Naive thymus-derived CD4-positive, alpha-beta T cell (primary cell): ENCODE measurements at regions not wholly inside any gene's neighbourhood (a gene's known extent, or its start where the extent isn't known, plus 50 kb on each side); places are given as distances from the start of the nearest gene placed in this dataset.
"Not testable (repeated sequence)": the region's sequence is repeated elsewhere in the genome, so short reads cannot be mapped to it uniquely, and the experiment has no call there.

Source experiments
- ATAC-seq: fragments of 150-1000 bp; cut with Tn5 transposase; 2 replicates; pipeline ENCODE4 v1.10.0; 2021; ENCODE audit warnings: mild to moderate bottlenecking, moderate library complexity
- CTCF ChIA-PET: fragments of 350-600 bp; sonication (Branson Sonifier 250); formaldehyde crosslinking; loops from one replicate; lab custom pipeline; 2021; ENCODE audit warnings: antibody characterized with exemption; lab: Charles Lee
- POLR2A ChIA-PET: fragments of 350-600 bp; sonication (Branson Sonifier 250); formaldehyde crosslinking; loops from one replicate; lab custom pipeline; 2021; ENCODE audit warnings: antibody characterized with exemption, inconsistent platforms; lab: Charles Lee
- DNase-seq, 9 donors: peaks; one replicate each; pipeline versions ENCODE4 v3.0.0 to v3.0.0-alpha.2; 2020 to 2022; ENCODE audit warnings: mixed read lengths in 1 of 9
- H3K27ac ChIP-seq: one replicate; pipeline ENCODE4 v1.7.0; 2013; ENCODE audit warnings: mild to moderate bottlenecking, low read depth, low read length, moderate library complexity
- H3K27me3 ChIP-seq, 2 donors: one replicate each; pipeline ENCODE4 v1.7.0; 2013; ENCODE audit warnings: low read length in 2 of 2, mild to moderate bottlenecking in 2 of 2, moderate library complexity in 2 of 2; ENCODE audit not compliant: control insufficient read depth in 2 of 2, insufficient read depth in 2 of 2
- H3K36me3 ChIP-seq, 3 experiments: 1 replicate in 2 of 3; 2 replicates in 1 of 3; pipeline ENCODE4 v1.7.0; 2013; ENCODE audit warnings: low read length in 3 of 3, mild to moderate bottlenecking in 3 of 3, moderate library complexity in 1 of 3; ENCODE audit not compliant: insufficient read depth in 3 of 3, control insufficient read depth in 2 of 3
- H3K4me1 ChIP-seq, 2 donors: one replicate each; pipeline ENCODE4 v1.7.0; 2013; ENCODE audit warnings: low read length in 2 of 2, mild to moderate bottlenecking in 2 of 2, moderate library complexity in 1 of 2; ENCODE audit not compliant: control insufficient read depth in 2 of 2, insufficient read depth in 2 of 2
- H3K4me3 ChIP-seq: 2 replicates; pipeline ENCODE4 v1.7.0; 2013; ENCODE audit warnings: mild to moderate bottlenecking, low read length
- H3K9me3 ChIP-seq, 3 experiments: 1 replicate in 2 of 3; 2 replicates in 1 of 3; pipeline ENCODE4 v1.7.0; 2013; ENCODE audit warnings: low read length in 3 of 3; ENCODE audit not compliant: control insufficient read depth in 2 of 3
- H3K27ac Mint-ChIP-seq, 9 donors: one replicate each; pipeline ENCODE4 v1.8.0; 2020 to 2022; ENCODE audit warnings: mixed read lengths in 9 of 9, mild to moderate bottlenecking in 8 of 9, moderate library complexity in 5 of 9, inconsistent platforms in 2 of 9
- H3K27me3 Mint-ChIP-seq, 5 donors: one replicate each; pipeline ENCODE4 v1.8.0; 2021 to 2022; ENCODE audit warnings: mixed read lengths in 5 of 5, mild to moderate bottlenecking in 1 of 5
- H3K36me3 Mint-ChIP-seq, 5 donors: one replicate each; pipeline ENCODE4 v1.8.0; 2020 to 2022; ENCODE audit warnings: mixed read lengths in 5 of 5, mild to moderate bottlenecking in 3 of 5, inconsistent platforms in 1 of 5
- H3K4me1 Mint-ChIP-seq, 7 donors: one replicate each; pipeline ENCODE4 v1.8.0; 2020 to 2022; ENCODE audit warnings: mixed read lengths in 7 of 7, mild to moderate bottlenecking in 3 of 7, inconsistent platforms in 1 of 7
- H3K4me3 Mint-ChIP-seq, 10 donors: one replicate each; pipeline ENCODE4 v1.8.0; 2020 to 2022; ENCODE audit warnings: mild to moderate bottlenecking in 10 of 10, mixed read lengths in 10 of 10, moderate library complexity in 6 of 10, inconsistent platforms in 2 of 10
- H3K9me3 Mint-ChIP-seq, 11 donors: one replicate each; pipeline ENCODE4 v1.8.0; 2020 to 2022; ENCODE audit warnings: mixed read lengths in 11 of 11, mild to moderate bottlenecking in 4 of 11, inconsistent platforms in 1 of 11, moderate library complexity in 1 of 11
- intact Hi-C, 2 donors: fragments of 100-400 bp; cut with micrococcal nuclease; formaldehyde crosslinking; loops; one replicate each; pipeline ENCODE4 v1.15.1; 2023

GRCh38 chr2:142294225-142294624, 163.4 kb upstream of the LRP1B start:
- ATAC-seq (no peak), DNase-seq (no peak)
- no peaks in the 10 kb centered on the region for H3K36me3 Mint-ChIP-seq
- intact Hi-C loops: no loop called here
- CTCF ChIA-PET: no interaction called here
- H3K27me3 Mint-ChIP-seq: no peaks in the 10 kb centered on the region
- peaks cover 0 to 15% (median 5%) of the 10 kb centered on the region in 11 donors for H3K9me3 Mint-ChIP-seq
- no peak overlapping the region for H3K27ac Mint-ChIP-seq
- Histone ChIP-seq H3K4me1 (no peaks in the 10 kb centered on the region), H3K36me3 (no peaks in the 10 kb centered on the region), H3K27me3 (no peaks in the 10 kb centered on the region), H3K4me3 (no peak overlapping the region), H3K9me3 (no peaks in the 10 kb centered on the region), H3K27ac (no peak overlapping the region)
- no peaks in the 10 kb centered on the region for H3K4me1 Mint-ChIP-seq
- POLR2A ChIA-PET: no interaction called here
- H3K4me3 Mint-ChIP-seq: no peak overlapping the region

GRCh38 chr2:142291969-142292368, 161.2 kb upstream of the LRP1B start:
- Histone ChIP-seq H3K4me3 (no peak overlapping the region), H3K27ac (no peak overlapping the region), H3K36me3 (no peaks in the 10 kb centered on the region), H3K9me3 (no peaks in the 10 kb centered on the region), H3K27me3 (no peaks in the 10 kb centered on the region), H3K4me1 (no peaks in the 10 kb centered on the region)
- intact Hi-C loops: no loop called here
- Mint-ChIP-seq H3K27me3 (no peaks in the 10 kb centered on the region), H3K4me1 (no peaks in the 10 kb centered on the region), H3K9me3 (peaks cover 0 to 15% (median 5%) of the 10 kb centered on the region in 11 donors), H3K36me3 (no peaks in the 10 kb centered on the region), H3K27ac (no peak overlapping the region), H3K4me3 (no peak overlapping the region)
- ATAC-seq (no peak), DNase-seq (no peak)
- CTCF ChIA-PET: no interaction called here
- POLR2A ChIA-PET: no interaction called here

- no peaks in the 10 kb centered on the region for H3K4me1 Mint-ChIP-seq
- ATAC-seq (no peak), DNase-seq (no peak)
- H3K4me3 ChIP-seq: no peak overlapping the region
- no peaks in the 10 kb centered on the region for H3K4me1 ChIP-seq
- no peaks in the 10 kb centered on the region for H3K36me3 ChIP-seq
- no peak overlapping the region for H3K4me3 Mint-ChIP-seq
- peaks cover 0 to 13% (median 4%) of the 10 kb centered on the region in 11 donors for H3K9me3 Mint-ChIP-seq
- CTCF ChIA-PET: no interaction called here
- intact Hi-C loops: no loop called here
- no peak overlapping the region for H3K27ac ChIP-seq
- H3K27me3 ChIP-seq: no peaks in the 10 kb centered on the region
- no peak overlapping the region for H3K27ac Mint-ChIP-seq
- POLR2A ChIA-PET: no interaction called here
- H3K36me3 Mint-ChIP-seq: no peaks in the 10 kb centered on the region
- no peaks in the 10 kb centered on the region for H3K9me3 ChIP-seq
- H3K27me3 Mint-ChIP-seq: no peaks in the 10 kb centered on the region
Measured at GRCh38 chr2:142290931-142291330, 160.1 kb upstream of the LRP1B start.

- H3K36me3 Mint-ChIP-seq: no peaks in the 10 kb centered on the region
- H3K9me3 Mint-ChIP-seq: peaks cover 0 to 8% (median 0%) of the 10 kb centered on the region in 11 donors
- ChIA-PET POLR2A (no interaction called here), CTCF (no interaction called here)
- H3K27me3 Mint-ChIP-seq: no peaks in the 10 kb centered on the region
- H3K4me3 ChIP-seq: no peak overlapping the region
- H3K9me3 ChIP-seq: no peaks in the 10 kb centered on the region
- ATAC-seq: no peak
- no peaks in the 10 kb centered on the region for H3K4me1 ChIP-seq
- no peak overlapping the region for H3K4me3 Mint-ChIP-seq
- H3K27me3 ChIP-seq: no peaks in the 10 kb centered on the region
- no peak overlapping the region for H3K27ac Mint-ChIP-seq
- intact Hi-C loops: no loop called here
- DNase-seq: no peak
- H3K27ac ChIP-seq: no peak overlapping the region
- H3K4me1 Mint-ChIP-seq: no peaks in the 10 kb centered on the region
- no peaks in the 10 kb centered on the region for H3K36me3 ChIP-seq
Measured at GRCh38 chr2:142286618-142287017, 155.8 kb upstream of the LRP1B start.

GRCh38 chr2:142285480-142285879, 154.7 kb upstream of the LRP1B start:
- H3K9me3 Mint-ChIP-seq: peaks cover 0 to 8% (median 0%) of the 10 kb centered on the region in 11 donors

GRCh38 chr2:142284336-142284735, 153.5 kb upstream of the LRP1B start:
- H3K9me3 Mint-ChIP-seq, H3K4me1 ChIP-seq, H3K27me3 Mint-ChIP-seq, H3K27ac ChIP-seq, H3K27me3 ChIP-seq, H3K4me3 Mint-ChIP-seq, intact Hi-C loops, H3K27ac Mint-ChIP-seq, H3K36me3 ChIP-seq, CTCF ChIA-PET, H3K9me3 ChIP-seq, H3K4me3 ChIP-seq, H3K4me1 Mint-ChIP-seq, H3K36me3 Mint-ChIP-seq, DNase-seq, POLR2A ChIA-PET, ATAC-seq: not testable (repeated sequence)

More at GRCh38 chr2:142285480-142285879, 154.7 kb upstream of the LRP1B start:
- H3K4me3 ChIP-seq: no peak overlapping the region
- no peaks in the 10 kb centered on the region for H3K4me1 ChIP-seq
- intact Hi-C loops: no loop called here
- DNase-seq (no peak), ATAC-seq (no peak)
- ChIA-PET POLR2A (no interaction called here), CTCF (no interaction called here)
- Mint-ChIP-seq H3K27ac (no peak overlapping the region), H3K4me1 (no peaks in the 10 kb centered on the region), H3K27me3 (no peaks in the 10 kb centered on the region), H3K4me3 (no peak overlapping the region), H3K36me3 (no peaks in the 10 kb centered on the region)
- H3K36me3 ChIP-seq: no peaks in the 10 kb centered on the region
- no peaks in the 10 kb centered on the region for H3K9me3 ChIP-seq
- no peaks in the 10 kb centered on the region for H3K27me3 ChIP-seq
- no peak overlapping the region for H3K27ac ChIP-seq

- no peaks in the 10 kb centered on the region for H3K9me3 ChIP-seq
- CTCF ChIA-PET: no interaction called here
- H3K27me3 ChIP-seq: no peaks in the 10 kb centered on the region
- intact Hi-C loops: no loop called here
- ATAC-seq (no peak), DNase-seq (no peak)
- Mint-ChIP-seq H3K27ac (no peak overlapping the region), H3K36me3 (no peaks in the 10 kb centered on the region), H3K4me3 (no peak overlapping the region), H3K27me3 (no peaks in the 10 kb centered on the region), H3K4me1 (no peaks in the 10 kb centered on the region), H3K9me3 (peaks cover 0 to 11% (median 1%) of the 10 kb centered on the region in 11 donors)
- POLR2A ChIA-PET: no interaction called here
- no peaks in the 10 kb centered on the region for H3K4me1 ChIP-seq
- no peak overlapping the region for H3K27ac ChIP-seq
- no peaks in the 10 kb centered on the region for H3K36me3 ChIP-seq
- no peak overlapping the region for H3K4me3 ChIP-seq
Measured at GRCh38 chr2:142280831-142281230, 150.0 kb upstream of the LRP1B start.
